ENCODE measurements at regions not wholly inside any gene's neighbourhood (a gene's known extent, or its start where the extent isn't known, plus 50 kb on each side); places are given as distances from the start of the nearest gene placed in this dataset.

DNA sequence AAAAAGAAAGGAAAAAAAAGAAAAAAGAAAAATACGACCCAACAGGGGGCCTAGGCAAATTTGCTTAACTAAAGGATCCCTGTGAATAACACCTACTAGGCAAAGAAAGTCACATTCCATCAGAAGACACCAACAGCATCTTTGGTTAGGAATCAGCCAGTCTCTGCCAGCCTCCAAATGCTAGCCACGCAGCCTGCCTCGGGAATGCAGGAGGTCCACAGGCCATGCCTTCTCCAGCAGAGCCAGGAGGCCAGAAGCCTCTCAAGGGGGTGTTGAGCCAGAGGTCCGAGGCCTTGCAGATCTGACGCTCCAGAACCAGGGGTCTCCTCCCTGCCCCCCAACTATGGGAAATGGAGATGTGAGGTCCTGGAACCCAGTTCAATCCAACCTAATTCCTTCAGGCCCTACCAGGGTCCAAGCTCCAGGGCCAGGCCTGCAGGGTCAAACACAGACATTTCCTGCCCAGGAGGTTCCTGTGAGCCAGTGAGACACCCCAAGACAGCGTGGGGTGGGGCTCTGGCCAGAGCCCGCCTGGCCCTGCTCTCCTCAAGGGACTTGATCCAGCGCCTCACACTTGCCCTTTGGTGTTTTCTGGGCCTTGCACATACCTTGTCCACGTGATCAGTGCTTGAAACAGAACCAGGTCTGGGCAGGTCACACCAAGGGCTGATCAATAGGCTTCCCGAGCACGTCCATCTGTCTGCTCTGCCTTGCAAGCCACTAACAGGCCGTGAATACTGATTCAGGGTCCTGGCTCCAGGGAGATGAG lies 289.6 kb upstream of the ID2 start:
- no peak for DNase-seq
- Mint-ChIP-seq H3K27ac (peak overlapping the region in 1 of 10 donors; percentile 71), H3K36me3 (peaks cover 0 to 3% (median 0%) of the 10 kb centered on the region in 3 donors), H3K4me3 (no peak overlapping the region), H3K4me1 (peaks cover 2 to 21% (median 4%) of the 10 kb centered on the region in 4 donors), H3K27me3 (peaks cover 0 to 2% (median 0%) of the 10 kb centered on the region in 5 donors), H3K9me3 (peaks cover 0 to 4% (median 0%) of the 10 kb centered on the region in 9 donors)
- ATAC-seq: no peak
- POLR2A ChIA-PET: interaction anchor here (0.7 kb wide), 1 partner anchor 119 kb away, joined by 3 read pairs; no protein-coding TSS in a partner anchor

- ATAC-seq: no peak
- no peak for DNase-seq
- Mint-ChIP-seq H3K36me3 (no peaks in the 10 kb centered on the region), H3K27ac (no peak overlapping the region), H3K4me3 (no peak overlapping the region), H3K9me3 (peaks cover 0 to under 1% (median 0%) of the 10 kb centered on the region in 9 donors), H3K27me3 (peaks cover 0 to 4% (median 0%) of the 10 kb centered on the region in 5 donors), H3K4me1 (peaks cover 2 to 21% (median 5%) of the 10 kb centered on the region in 4 donors)
- POLR2A ChIA-PET: no interaction called here
These were observed 288.4 kb upstream of the ID2 start for GRCh38 chr2:8393506-8393905.

DNA sequence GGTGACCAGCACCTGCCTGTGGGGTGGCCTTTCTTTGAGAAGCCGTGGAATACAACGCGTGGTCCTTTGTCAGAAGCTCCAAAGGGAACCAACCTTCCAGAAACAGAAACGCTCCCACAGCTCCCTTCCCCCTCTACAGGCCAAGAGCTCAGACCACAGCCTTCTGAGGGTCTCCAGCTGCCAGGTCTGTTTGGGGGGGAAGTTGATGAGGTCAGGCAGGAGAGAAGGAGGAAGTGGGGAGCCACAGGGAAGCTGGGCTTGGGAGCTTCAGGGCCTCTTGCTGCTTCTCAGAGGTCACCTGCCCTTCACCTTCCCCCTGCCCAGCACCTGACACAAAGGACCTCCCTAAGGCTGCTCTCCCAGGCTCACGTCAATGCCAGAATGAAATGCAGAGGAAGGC lies 287.7 kb upstream of the ID2 start:
- Mint-ChIP-seq H3K4me3 (no peak overlapping the region), H3K27ac (no peak overlapping the region), H3K27me3 (peaks cover 0 to 4% (median 0%) of the 10 kb centered on the region in 5 donors), H3K4me1 (peaks cover 5 to 19% (median 6%) of the 10 kb centered on the region in 4 donors), H3K9me3 (peaks cover 0 to 7% (median 0%) of the 10 kb centered on the region in 9 donors), H3K36me3 (no peaks in the 10 kb centered on the region)
- POLR2A ChIA-PET: no interaction called here
- DNase-seq (no peak), ATAC-seq (no peak)

- Mint-ChIP-seq H3K27me3 (peaks cover 0 to 4% (median 0%) of the 10 kb centered on the region in 5 donors), H3K4me3 (no peak overlapping the region), H3K36me3 (no peaks in the 10 kb centered on the region), H3K9me3 (peaks cover 0 to 8% (median 0%) of the 10 kb centered on the region in 9 donors), H3K27ac (peak overlapping the region in 1 of 10 donors; percentile 35), H3K4me1 (peaks cover 5 to 17% (median 6%) of the 10 kb centered on the region in 4 donors)
- ATAC-seq (no peak), DNase-seq (no peak)
- POLR2A ChIA-PET: interaction anchor here (0.7 kb wide), 1 partner anchor 64 kb away, joined by 7 read pairs; no protein-coding TSS in a partner anchor
These were observed 287.1 kb upstream of the ID2 start for GRCh38 chr2:8394569-8395359.

- Mint-ChIP-seq H3K4me1 (peaks cover 5 to 17% (median 6%) of the 10 kb centered on the region in 4 donors), H3K4me3 (peak overlapping the region in 1 of 10 donors; percentile 4), H3K27me3 (peaks cover 0 to 4% (median 0%) of the 10 kb centered on the region in 5 donors), H3K36me3 (no peaks in the 10 kb centered on the region), H3K27ac (no peak overlapping the region), H3K9me3 (peaks cover 0 to 8% (median 0%) of the 10 kb centered on the region in 9 donors)
- ATAC-seq (no peak), DNase-seq (no peak)
- POLR2A ChIA-PET: interaction anchor here (0.7 kb wide), 1 partner anchor 63 kb away, joined by 7 read pairs; no protein-coding TSS in a partner anchor
These were observed 286.1 kb upstream of the ID2 start for GRCh38 chr2:8395718-8396117.

- Mint-ChIP-seq H3K9me3 (peaks cover 0 to 8% (median 0%) of the 10 kb centered on the region in 9 donors), H3K4me3 (no peak overlapping the region), H3K27me3 (peaks cover 0 to 1% (median 0%) of the 10 kb centered on the region in 5 donors), H3K36me3 (no peaks in the 10 kb centered on the region), H3K4me1 (peaks cover 5 to 17% (median 6%) of the 10 kb centered on the region in 4 donors), H3K27ac (no peak overlapping the region)
- POLR2A ChIA-PET: no interaction called here
- ATAC-seq (no peak), DNase-seq (no peak)
These were observed 283.7 kb upstream of the ID2 start for GRCh38 chr2:8398040-8398668.

- Mint-ChIP-seq H3K27me3 (peaks cover 0 to 3% (median 0%) of the 10 kb centered on the region in 5 donors), H3K4me1 (peaks cover 5 to 15% (median 7%) of the 10 kb centered on the region in 4 donors), H3K4me3 (no peak overlapping the region), H3K9me3 (peaks cover 0 to 8% (median 0%) of the 10 kb centered on the region in 9 donors), H3K27ac (no peak overlapping the region), H3K36me3 (no peaks in the 10 kb centered on the region)
- POLR2A ChIA-PET: no interaction called here
- DNase-seq (no peak), ATAC-seq (no peak)
These were observed 282.1 kb upstream of the ID2 start for GRCh38 chr2:8399731-8400130.

DNA sequence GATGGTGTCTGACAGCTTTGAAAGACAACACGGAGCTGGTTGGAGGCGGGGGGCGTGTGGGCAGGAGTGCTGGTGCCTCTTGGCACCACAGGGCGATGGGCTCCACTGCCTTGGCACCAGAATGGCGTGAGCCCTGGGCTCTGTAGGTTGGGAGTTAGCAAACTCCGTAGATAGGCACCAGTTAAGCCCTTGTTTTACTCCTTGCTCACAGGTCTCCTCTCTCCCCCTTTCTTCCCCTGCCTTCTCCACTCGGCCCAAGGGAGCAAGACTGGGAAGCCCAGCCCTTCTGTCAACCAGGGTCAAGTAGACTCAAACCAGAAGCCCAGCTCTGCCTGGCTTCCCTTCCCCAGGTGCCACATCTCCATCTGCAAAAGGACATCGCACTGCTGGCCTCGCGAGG lies 281.7 kb upstream of the ID2 start:
- peaks cover 0 to 8% (median 0%) of the 10 kb centered on the region in 9 donors for H3K9me3 Mint-ChIP-seq
- ATAC-seq: no peak
- no peak for DNase-seq
- H3K36me3 Mint-ChIP-seq: no peaks in the 10 kb centered on the region
- H3K27ac Mint-ChIP-seq: no peak overlapping the region
- H3K4me3 Mint-ChIP-seq: no peak overlapping the region
- H3K4me1 Mint-ChIP-seq: peaks cover 5 to 11% (median 7%) of the 10 kb centered on the region in 4 donors
- POLR2A ChIA-PET: no interaction called here
- H3K27me3 Mint-ChIP-seq: peaks cover 0 to 3% (median 0%) of the 10 kb centered on the region in 5 donors

DNA sequence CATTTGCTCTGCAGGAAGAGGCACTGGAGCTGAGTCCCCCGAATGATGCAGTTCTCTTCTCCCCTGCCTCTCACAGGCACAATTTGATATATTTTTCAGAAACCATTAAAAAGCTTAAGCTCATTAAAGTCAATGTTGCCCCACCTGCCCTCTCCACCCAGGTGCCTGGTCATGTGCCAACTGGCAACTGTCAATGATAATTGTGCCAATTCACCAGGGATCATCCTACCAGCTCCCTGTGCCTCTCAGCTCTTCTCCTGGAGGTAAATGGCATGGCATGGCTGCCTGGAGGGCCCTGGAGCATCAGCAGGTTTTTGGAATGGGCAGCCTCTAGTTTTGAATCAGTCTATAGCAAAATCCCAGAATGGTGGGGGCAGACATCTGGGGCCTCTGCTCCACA lies 279.6 kb upstream of the ID2 start:
- DNase-seq (no peak), ATAC-seq (no peak)
- H3K4me3 Mint-ChIP-seq: no peak overlapping the region
- H3K27me3 Mint-ChIP-seq: peaks cover 0 to 3% (median 0%) of the 10 kb centered on the region in 5 donors
- no peaks in the 10 kb centered on the region for H3K36me3 Mint-ChIP-seq
- H3K27ac Mint-ChIP-seq: no peak overlapping the region
- POLR2A ChIA-PET: no interaction called here
- H3K4me1 Mint-ChIP-seq: peaks cover 0 to 5% (median 2%) of the 10 kb centered on the region in 4 donors
- H3K9me3 Mint-ChIP-seq: peaks cover 0 to 8% (median 0%) of the 10 kb centered on the region in 9 donors

GRCh38 chr2:8403876-8404275 lies 278.0 kb upstream of the ID2 start:
- ATAC-seq (no peak), DNase-seq (no peak)
- H3K27ac Mint-ChIP-seq: no peak overlapping the region
- POLR2A ChIA-PET: no interaction called here
- H3K9me3 Mint-ChIP-seq: peaks cover 0 to 4% (median 0%) of the 10 kb centered on the region in 9 donors
- no peak overlapping the region for H3K4me3 Mint-ChIP-seq
- H3K4me1 Mint-ChIP-seq: peaks cover 0 to 7% (median under 1%) of the 10 kb centered on the region in 4 donors
- no peaks in the 10 kb centered on the region for H3K36me3 Mint-ChIP-seq
- peaks cover 0 to 2% (median 0%) of the 10 kb centered on the region in 5 donors for H3K27me3 Mint-ChIP-seq

GRCh38 chr2:8405334-8405733 lies 276.5 kb upstream of the ID2 start:
- Mint-ChIP-seq H3K9me3 (no peaks in the 10 kb centered on the region), H3K4me3 (no peak overlapping the region), H3K4me1 (peaks cover 0 to 9% (median under 1%) of the 10 kb centered on the region in 4 donors), H3K27ac (no peak overlapping the region), H3K27me3 (peaks cover 0 to 2% (median 0%) of the 10 kb centered on the region in 5 donors), H3K36me3 (no peaks in the 10 kb centered on the region)
- POLR2A ChIA-PET: no interaction called here
- DNase-seq (no peak), ATAC-seq (no peak)

DNA sequence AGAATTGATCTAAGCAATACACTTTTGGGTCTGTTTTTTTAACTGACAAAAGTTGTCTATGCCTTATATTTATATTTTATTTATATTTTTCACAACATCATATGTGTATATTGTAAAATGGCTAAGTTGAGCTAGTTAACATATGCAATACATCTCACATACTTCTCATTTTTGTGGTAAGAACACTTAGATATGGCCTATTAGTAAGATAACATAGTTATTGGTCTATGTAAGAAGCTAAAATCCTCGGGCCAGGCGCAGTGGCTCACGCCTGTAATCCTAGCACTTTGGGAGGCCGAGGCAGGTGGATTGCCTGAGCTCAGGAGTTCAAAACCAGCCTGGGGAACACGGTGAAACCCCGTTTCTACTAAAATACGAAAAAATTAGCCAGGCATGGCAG lies 275.6 kb upstream of the ID2 start:
- DNase-seq (no peak), ATAC-seq (no peak)
- H3K4me3 Mint-ChIP-seq: no peak overlapping the region
- POLR2A ChIA-PET: no interaction called here
- peaks cover 0 to 2% (median under 1%) of the 10 kb centered on the region in 5 donors for H3K27me3 Mint-ChIP-seq
- H3K27ac Mint-ChIP-seq: no peak overlapping the region
- peaks cover 0 to 9% (median under 1%) of the 10 kb centered on the region in 4 donors for H3K4me1 Mint-ChIP-seq
- no peaks in the 10 kb centered on the region for H3K9me3 Mint-ChIP-seq
- H3K36me3 Mint-ChIP-seq: no peaks in the 10 kb centered on the region
